Right lobe of liver (tissue), 6 donors: ENCODE measurements at regions not wholly inside any gene's neighbourhood (a gene's known extent, or its start where the extent isn't known, plus 50 kb on each side); places are given as distances from the start of the nearest gene placed in this dataset.

Experiments
- ATAC-seq, 4 donors: fragments of 200-7000 bp; cut with Tn5 transposase; one replicate each; pipeline ENCODE4 v1.9.1; 2020; ENCODE audit warnings: mild to moderate bottlenecking in 4 of 4, moderate library complexity in 4 of 4
- DNase-seq, 3 donors: peaks; one replicate each; pipeline ENCODE4 v3.0.0-alpha.2; 2020
- H3K27ac ChIP-seq, 3 donors: fragments of 200-600 bp; one replicate each; pipeline ENCODE4 v1.8.0; 2022
- H3K27me3 ChIP-seq, 2 donors: fragments of 200-600 bp; one replicate each; pipeline ENCODE4 v1.8.0; 2022
- H3K36me3 ChIP-seq, 4 donors: fragments of 200-600 bp; sonication (generic) in 1 of 4; one replicate each; pipeline versions ENCODE4 v1.5.1 to v1.8.0; 2017 to 2022; ENCODE audit warnings: control low read depth in 1 of 4
- H3K4me1 ChIP-seq, 4 donors: fragments of 200-600 bp; sonication (generic) in 1 of 4; one replicate each; pipeline versions ENCODE4 v1.5.1 to v1.8.0; 2017 to 2022; ENCODE audit warnings: control low read depth in 1 of 4
- H3K4me3 ChIP-seq, 3 donors: fragments of 200-600 bp; one replicate each; pipeline ENCODE4 v1.8.0; 2022
- H3K9me3 ChIP-seq, 4 donors: fragments of 200-600 bp; sonication (generic) in 1 of 4; one replicate each; pipeline versions ENCODE4 v1.5.1 to v1.8.0; 2017 to 2022; ENCODE audit warnings: control low read depth in 1 of 4
- POLR2A ChIP-seq: fragments of 450-650 bp; IDR thresholded peaks from one replicate; pipeline ENCODE4 v1.6.1; 2017; ENCODE audit warnings: antibody characterized with exemption, mild to moderate bottlenecking
- WGBS: methylation state at CpG from one replicate; pipeline ENCODE4 v1.1.6; 2018; ENCODE audit warnings: low coverage, low lambda C conversion rate; ENCODE audit not compliant: insufficient coverage; ENCODE audit errors: missing lambda C conversion rate; 5-methylcytosine and 5-hydroxymethylcytosine counted together
- intact Hi-C, 2 donors: fragments of 100-400 bp; cut with DNase I; formaldehyde crosslinking; loops; one replicate each; pipeline versions ENCODE4 v1.11.2 to v1.14.1; 2022
- TF ChIP-seq, protein P1 (sequence below), 4 donors: fragments of 200-600 bp in 3 of 4; fragments of 450-650 bp in 1 of 4; IDR thresholded peaks; one replicate each; pipeline versions ENCODE4 v1.5.1 to v1.8.0; 2016 to 2022; ENCODE audit warnings: antibody characterized with exemption in 4 of 4, mild to moderate bottlenecking in 2 of 4
- donor health status: DM: no; HTN: yes; CAD: no.
- donor health status: DM: no; HTN: no; CAD: no.
- donor health status: DM: no; HTN: no; CAD: no.
- donor health status: DM: no; HTN: yes; CAD: no.
- donor health status: DM: no; HTN: yes; CAD: no.

DNA sequence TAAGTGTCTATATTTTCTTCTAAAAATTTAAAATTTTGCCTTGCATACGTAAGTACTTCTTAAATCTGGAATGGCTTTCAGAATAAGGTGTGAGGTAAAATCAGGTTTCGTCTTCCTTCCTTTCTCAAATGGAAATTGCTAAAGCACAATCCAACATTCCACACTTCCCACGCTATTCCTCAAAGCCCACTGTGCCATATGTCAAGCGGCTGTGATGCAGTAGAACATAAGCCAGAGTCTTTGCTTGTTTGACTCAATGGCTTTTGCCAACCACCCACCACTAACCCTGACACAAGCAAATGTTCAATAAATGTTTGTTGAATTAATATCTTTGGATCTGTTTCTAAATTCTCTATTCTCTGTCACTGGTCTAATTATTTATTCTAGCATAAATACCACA, 1199.7 kb upstream of the TENM3 start:
- Histone ChIP-seq H3K4me3 (no peak overlapping the region), H3K36me3 (no peaks in the 10 kb centered on the region), H3K9me3 (no peaks in the 10 kb centered on the region), H3K27ac (no peak overlapping the region), H3K4me1 (no peaks in the 10 kb centered on the region), H3K27me3 (no peaks in the 10 kb centered on the region)
- DNase-seq (no peak), ATAC-seq (no peak)
- intact Hi-C loops = no loop called here
- 74% methylated on average over 4 of the region's 4 CpGs for WGBS
- no peak for TF ChIP-seq POLR2A
- TF ChIP-seq, protein P1, sequence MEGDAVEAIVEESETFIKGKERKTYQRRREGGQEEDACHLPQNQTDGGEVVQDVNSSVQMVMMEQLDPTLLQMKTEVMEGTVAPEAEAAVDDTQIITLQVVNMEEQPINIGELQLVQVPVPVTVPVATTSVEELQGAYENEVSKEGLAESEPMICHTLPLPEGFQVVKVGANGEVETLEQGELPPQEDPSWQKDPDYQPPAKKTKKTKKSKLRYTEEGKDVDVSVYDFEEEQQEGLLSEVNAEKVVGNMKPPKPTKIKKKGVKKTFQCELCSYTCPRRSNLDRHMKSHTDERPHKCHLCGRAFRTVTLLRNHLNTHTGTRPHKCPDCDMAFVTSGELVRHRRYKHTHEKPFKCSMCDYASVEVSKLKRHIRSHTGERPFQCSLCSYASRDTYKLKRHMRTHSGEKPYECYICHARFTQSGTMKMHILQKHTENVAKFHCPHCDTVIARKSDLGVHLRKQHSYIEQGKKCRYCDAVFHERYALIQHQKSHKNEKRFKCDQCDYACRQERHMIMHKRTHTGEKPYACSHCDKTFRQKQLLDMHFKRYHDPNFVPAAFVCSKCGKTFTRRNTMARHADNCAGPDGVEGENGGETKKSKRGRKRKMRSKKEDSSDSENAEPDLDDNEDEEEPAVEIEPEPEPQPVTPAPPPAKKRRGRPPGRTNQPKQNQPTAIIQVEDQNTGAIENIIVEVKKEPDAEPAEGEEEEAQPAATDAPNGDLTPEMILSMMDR (IDR thresholded peaks at IDR 0.05) = no peak

DNA sequence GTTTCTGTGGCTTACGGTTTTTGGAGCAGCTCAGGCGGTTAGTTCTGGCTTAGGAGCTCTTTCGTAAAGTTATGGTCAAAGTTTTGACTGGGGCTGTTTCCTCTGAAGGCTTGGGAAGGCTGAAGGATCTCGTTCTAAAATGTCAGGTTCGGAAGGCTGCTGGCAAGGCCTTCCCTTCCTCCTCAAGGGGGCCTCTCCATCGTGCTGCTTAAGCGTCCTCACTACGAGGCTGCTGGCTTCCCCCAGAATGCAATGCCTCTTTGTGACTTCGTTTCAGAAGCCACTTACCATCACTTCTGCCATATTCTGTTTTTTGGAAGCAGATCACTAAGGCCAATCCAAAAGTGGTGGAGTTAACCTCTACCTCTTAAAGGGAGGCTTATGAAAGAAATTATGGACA, 1196.4 kb upstream of the TENM3 start:
- intact Hi-C loops = no loop called here
- Histone ChIP-seq H3K4me1 (no peaks in the 10 kb centered on the region), H3K27ac (no peak overlapping the region), H3K27me3 (no peaks in the 10 kb centered on the region), H3K9me3 (no peaks in the 10 kb centered on the region), H3K4me3 (no peak overlapping the region), H3K36me3 (no peaks in the 10 kb centered on the region)
- DNase-seq (no peak), ATAC-seq (no peak)
- no peak for TF ChIP-seq POLR2A
- TF ChIP-seq, protein P1 (IDR thresholded peaks at IDR 0.05) = no peak
- WGBS = 47% methylated on average over 7 of the region's 9 CpGs

DNA sequence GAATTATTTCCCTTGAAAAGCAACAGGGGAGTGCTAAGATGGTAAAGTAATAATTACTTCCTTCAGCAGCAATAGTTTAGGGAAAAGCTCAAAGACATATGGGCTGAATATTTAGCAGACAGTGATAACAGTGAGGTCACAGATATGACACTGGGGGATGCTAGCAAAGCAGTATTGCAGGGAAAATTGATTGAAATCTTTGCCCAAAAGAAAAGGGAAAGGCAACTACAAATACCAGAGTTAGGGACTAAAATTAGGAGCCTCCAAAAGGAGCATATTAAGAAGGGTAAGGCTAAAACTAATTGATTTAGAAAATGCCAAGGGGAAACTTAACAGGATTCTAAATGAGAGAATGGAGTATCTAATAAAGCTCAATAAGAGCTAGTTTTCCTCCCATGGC, 1191.3 kb upstream of the TENM3 start:
- H3K9me3 ChIP-seq = no peaks in the 10 kb centered on the region
- H3K4me1 ChIP-seq = no peaks in the 10 kb centered on the region
- ATAC-seq = no peak
- H3K36me3 ChIP-seq = no peaks in the 10 kb centered on the region
- no peak overlapping the region for H3K4me3 ChIP-seq
- DNase-seq = no peak
- intact Hi-C loops = no loop called here
- no peak for TF ChIP-seq POLR2A
- TF ChIP-seq, protein P1 (IDR thresholded peaks at IDR 0.05) = no peak
- H3K27me3 ChIP-seq = no peaks in the 10 kb centered on the region
- no peak overlapping the region for H3K27ac ChIP-seq

DNA sequence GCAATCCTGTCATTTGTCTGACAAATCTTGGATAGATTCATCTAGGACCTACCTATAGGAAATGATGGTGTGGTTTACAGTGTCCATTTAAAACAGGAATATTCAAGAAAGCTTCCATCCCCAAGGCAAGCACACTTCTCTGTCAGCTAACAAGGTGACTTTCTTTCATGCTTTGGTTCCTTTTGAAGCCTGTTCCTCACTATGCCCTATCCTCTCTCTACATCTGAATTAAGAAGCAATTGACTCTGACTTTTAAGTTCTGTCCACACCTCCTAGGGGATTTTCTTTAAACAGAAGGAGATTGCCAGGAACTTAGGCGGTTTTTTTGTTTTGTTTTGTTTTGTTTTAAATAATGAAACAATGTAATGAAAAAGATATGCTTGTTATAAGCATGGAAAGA, 1181.4 kb upstream of the TENM3 start:
- 14% methylated on average over 1 of the region's 1 CpG for WGBS
- H3K27me3 ChIP-seq = no peaks in the 10 kb centered on the region
- no peak overlapping the region for H3K27ac ChIP-seq
- H3K36me3 ChIP-seq = no peaks in the 10 kb centered on the region
- intact Hi-C loops = no loop called here
- TF ChIP-seq, protein P1 (IDR thresholded peaks at IDR 0.05) = no peak
- TF ChIP-seq POLR2A = no peak
- H3K4me1 ChIP-seq = no peaks in the 10 kb centered on the region
- ATAC-seq = no peak
- no peak overlapping the region for H3K4me3 ChIP-seq
- H3K9me3 ChIP-seq = no peaks in the 10 kb centered on the region
- no peak for DNase-seq

DNA sequence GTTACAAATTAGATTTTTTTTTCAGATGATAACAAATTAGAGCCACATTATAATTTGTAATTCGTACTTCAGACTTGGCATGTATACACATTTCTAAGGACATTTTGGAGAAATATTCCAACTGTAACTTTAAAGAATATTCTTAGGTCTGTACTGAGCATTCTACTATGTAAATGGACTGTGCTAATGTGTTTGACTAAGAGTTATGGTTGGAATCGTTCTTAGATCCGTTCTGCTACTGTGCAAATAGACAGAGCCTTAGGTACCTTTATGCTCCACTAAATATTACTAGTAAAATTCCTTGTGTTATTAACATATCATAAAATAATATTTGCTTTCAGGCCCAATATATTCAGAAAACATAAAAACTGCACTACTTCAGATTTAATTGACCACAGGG, 1180.0 kb upstream of the TENM3 start:
- TF ChIP-seq, protein P1 (IDR thresholded peaks at IDR 0.05) = no peak
- no peak for TF ChIP-seq POLR2A
- DNase-seq (no peak), ATAC-seq (no peak)
- Histone ChIP-seq H3K27ac (no peak overlapping the region), H3K9me3 (no peaks in the 10 kb centered on the region), H3K36me3 (no peaks in the 10 kb centered on the region), H3K4me3 (no peak overlapping the region), H3K27me3 (no peaks in the 10 kb centered on the region), H3K4me1 (no peaks in the 10 kb centered on the region)
- WGBS = 29% methylated on average over 3 of the region's 3 CpGs
- intact Hi-C loops = no loop called here
